CD4-positive, alpha-beta T cell (primary cell): ENCODE measurements at regions not wholly inside any gene's neighbourhood (a gene's known extent, or its start where the extent isn't known, plus 50 kb on each side); places are given as distances from the start of the nearest gene placed in this dataset.

Source experiments
- ATAC-seq: fragments of 200-7000 bp; cut with Tn5 transposase; one replicate; pipeline ENCODE4 v1.10.0; 2022; ENCODE audit warnings: mild to moderate bottlenecking; ENCODE audit not compliant: poor library complexity
- CTCF ChIA-PET: fragments of 350-600 bp; sonication (Branson Sonifier 250); formaldehyde crosslinking; loops from one replicate; lab custom pipeline; 2021; ENCODE audit warnings: antibody characterized with exemption, inconsistent platforms; lab: Charles Lee
- POLR2A ChIA-PET: fragments of 350-600 bp; sonication (Branson Sonifier 250); formaldehyde crosslinking; loops from one replicate; lab custom pipeline; 2021; ENCODE audit warnings: antibody characterized with exemption, inconsistent platforms; lab: Charles Lee
- DNase-seq, 14 experiments: peaks; one replicate each; pipeline ENCODE4 v3.0.0-alpha.2; 2013 to 2020; ENCODE audit warnings: mixed read lengths in 2 of 14
- H3K27ac ChIP-seq, 2 donors: one replicate each; pipeline versions ENCODE4 v1.5.1 to v1.7.0; 2013; ENCODE audit warnings: low read length in 2 of 2, low read depth in 1 of 2, mild to moderate bottlenecking in 1 of 2
- H3K27me3 ChIP-seq, 2 experiments: 1 replicate in 1 of 2; 2 replicates in 1 of 2; pipeline versions ENCODE4 v1.6.1 to v1.7.0; 2013; ENCODE audit warnings: low read length in 2 of 2, control low read depth in 1 of 2, mild to moderate bottlenecking in 1 of 2, moderate library complexity in 1 of 2; ENCODE audit not compliant: insufficient read depth in 2 of 2, control insufficient read depth in 1 of 2
- H3K36me3 ChIP-seq: one replicate; pipeline ENCODE4 v1.6.1; 2013; ENCODE audit warnings: low read length, control low read depth; ENCODE audit not compliant: insufficient read depth
- H3K4me1 ChIP-seq: one replicate; pipeline ENCODE4 v1.6.1; 2013; ENCODE audit warnings: low read length, control low read depth; ENCODE audit not compliant: insufficient read depth
- H3K4me3 ChIP-seq: one replicate; pipeline ENCODE4 v1.5.1; 2013; ENCODE audit warnings: mild to moderate bottlenecking, low read length, moderate library complexity
- H3K9me3 ChIP-seq, 2 experiments: 1 replicate in 1 of 2; 2 replicates in 1 of 2; pipeline versions ENCODE4 v1.6.1 to v1.7.0; 2013; ENCODE audit warnings: low read length in 2 of 2, mild to moderate bottlenecking in 2 of 2, control low read depth in 1 of 2, moderate library complexity in 1 of 2; ENCODE audit not compliant: control insufficient read depth in 1 of 2, insufficient read depth in 1 of 2
- H3K27ac Mint-ChIP-seq: one replicate; pipeline ENCODE4 v1.8.0; 2020; ENCODE audit warnings: mixed read lengths
- H3K27me3 Mint-ChIP-seq: one replicate; pipeline ENCODE4 v1.8.0; 2021; ENCODE audit warnings: mixed read lengths
- H3K36me3 Mint-ChIP-seq: one replicate; pipeline ENCODE4 v1.8.0; 2021; ENCODE audit warnings: low read depth, mixed read lengths
- H3K4me1 Mint-ChIP-seq: one replicate; pipeline ENCODE4 v1.8.0; 2021; ENCODE audit warnings: low read depth, mixed read lengths
- H3K4me3 Mint-ChIP-seq: one replicate; pipeline ENCODE4 v1.8.0; 2020; ENCODE audit warnings: mild to moderate bottlenecking, mixed read lengths
- H3K9me3 Mint-ChIP-seq: one replicate; pipeline ENCODE4 v1.8.0; 2020; ENCODE audit warnings: mixed read lengths
- CTCF ChIP-seq: fragments of 200-600 bp; IDR thresholded peaks from one replicate; pipeline ENCODE4 v1.8.0; 2022; ENCODE audit warnings: antibody characterized with exemption, mild to moderate bottlenecking
- intact Hi-C, 2 experiments: fragments of 100-400 bp; cut with DNase I in 1 of 2; cut with micrococcal nuclease in 1 of 2; formaldehyde crosslinking; loops; one replicate each; pipeline versions ENCODE4 v1.15.1 to v1.9.0; 2023 to 2025; cut with DNase I, micrococcal nuclease

DNA sequence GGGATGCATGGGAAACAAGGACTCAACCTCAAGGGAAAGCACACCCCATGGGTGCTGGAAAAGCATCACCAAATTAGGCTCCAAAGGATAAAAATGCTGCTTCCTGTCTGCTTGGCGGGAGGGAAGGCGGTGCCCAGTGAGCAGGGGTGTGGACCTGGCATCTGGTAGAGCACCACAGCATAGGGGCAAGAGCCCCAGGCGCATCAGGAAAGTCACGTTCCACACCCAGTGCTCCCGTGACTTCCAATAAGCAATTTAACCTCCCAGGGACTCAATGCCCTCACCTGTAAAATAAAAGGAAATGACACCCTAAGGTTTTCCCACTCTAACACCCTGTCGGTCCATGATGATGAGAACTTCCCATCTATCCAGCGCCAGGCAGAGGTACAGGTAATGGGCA is 206.0 kb downstream of the SETD4 start:
- Mint-ChIP-seq H3K9me3 (no peaks in the 10 kb centered on the region), H3K4me1 (no peaks in the 10 kb centered on the region), H3K4me3 (no peak overlapping the region), H3K36me3 (no peaks in the 10 kb centered on the region), H3K27me3 (peaks cover 29% of the 10 kb centered on the region), H3K27ac (no peak overlapping the region)
- Histone ChIP-seq H3K4me3 (no peak overlapping the region), H3K4me1 (no peaks in the 10 kb centered on the region), H3K27ac (no peak overlapping the region), H3K27me3 (peaks cover 3 to 4% of the 10 kb centered on the region in 2 experiments), H3K36me3 (no peaks in the 10 kb centered on the region), H3K9me3 (no peaks in the 10 kb centered on the region)
- no peak for ATAC-seq
- DNase-seq = no peak
- intact Hi-C loops = no loop called here
- CTCF ChIA-PET = no interaction called here
- TF ChIP-seq CTCF = no peak
- POLR2A ChIA-PET = no interaction called here

DNA sequence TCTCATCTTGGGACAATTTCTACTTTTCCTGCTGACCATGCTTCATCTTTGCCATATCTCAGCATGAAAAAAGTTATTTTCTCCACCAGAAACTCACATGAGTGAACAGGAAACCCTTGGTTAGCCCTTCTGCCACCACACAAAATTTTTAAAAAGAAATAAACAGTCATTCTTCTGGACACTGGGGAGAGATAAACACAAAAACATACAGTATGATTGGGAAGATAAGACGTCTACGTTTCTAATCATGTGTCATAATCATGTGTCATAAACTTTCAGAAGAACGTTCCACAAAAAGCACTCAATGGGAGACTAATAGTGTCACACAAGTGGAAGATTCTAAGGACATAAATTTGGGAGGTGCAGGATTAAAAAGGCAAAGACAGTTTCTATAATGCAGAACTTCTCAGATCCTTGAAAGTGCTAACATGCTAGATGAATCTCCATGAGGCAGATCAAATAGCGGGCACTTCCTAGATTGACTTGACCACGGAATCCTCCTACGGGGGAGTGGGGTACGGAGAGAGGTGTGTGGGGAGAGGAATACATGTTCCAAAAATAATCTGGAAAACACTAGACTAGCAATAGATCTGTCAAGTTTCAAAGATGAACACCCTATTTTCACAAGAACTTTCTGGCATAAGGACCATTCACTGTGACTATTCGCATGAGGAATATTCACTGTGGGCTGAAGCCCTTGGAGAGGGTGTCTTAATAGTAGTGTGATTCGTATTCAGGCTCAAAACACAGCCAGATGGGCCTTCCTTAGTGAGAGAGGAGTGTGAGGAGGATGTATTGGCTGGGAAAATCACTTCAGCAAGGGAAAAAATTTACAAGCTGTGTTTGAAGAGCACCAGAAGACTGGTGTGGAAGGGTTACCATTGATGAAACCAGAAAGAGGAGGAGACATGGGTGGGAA is 206.7 kb downstream of the SETD4 start:
- peaks cover 29% of the 10 kb centered on the region for H3K27me3 Mint-ChIP-seq
- POLR2A ChIA-PET = no interaction called here

DNA sequence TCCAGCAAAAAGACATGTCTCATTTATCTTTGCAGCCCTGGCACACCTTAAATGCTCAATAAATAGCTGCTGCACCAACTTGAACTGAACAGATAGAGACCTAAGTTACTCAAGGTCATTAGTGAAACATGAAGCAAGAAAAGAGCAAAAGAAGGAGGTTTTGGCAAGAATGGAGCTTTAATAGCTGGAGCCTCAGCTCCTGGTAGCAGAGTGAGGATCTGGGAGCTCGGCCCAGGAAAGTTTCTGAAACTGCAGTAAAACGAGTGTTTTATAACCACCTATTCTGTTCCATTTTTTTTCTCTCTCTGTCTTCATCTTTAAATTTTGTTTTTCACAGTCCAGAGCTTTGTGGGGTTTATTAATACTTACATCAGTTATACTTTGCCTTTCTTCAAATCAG is 207.5 kb downstream of the SETD4 start:
- no peak for TF ChIP-seq CTCF
- Mint-ChIP-seq H3K36me3 (no peaks in the 10 kb centered on the region), H3K9me3 (no peaks in the 10 kb centered on the region), H3K4me3 (no peak overlapping the region), H3K27ac (no peak overlapping the region), H3K4me1 (no peaks in the 10 kb centered on the region), H3K27me3 (peaks cover 29% of the 10 kb centered on the region)
- CTCF ChIA-PET = no interaction called here
- Histone ChIP-seq H3K27me3 (peaks cover 3 to 4% of the 10 kb centered on the region in 2 experiments), H3K9me3 (no peaks in the 10 kb centered on the region), H3K4me1 (no peaks in the 10 kb centered on the region), H3K4me3 (no peak overlapping the region), H3K27ac (no peak overlapping the region), H3K36me3 (no peaks in the 10 kb centered on the region)
- intact Hi-C loops = no loop called here
- POLR2A ChIA-PET = no interaction called here
- DNase-seq (no peak), ATAC-seq (no peak)

More for the DNA sequence above, 206.7 kb downstream of the SETD4 start:
- Histone ChIP-seq H3K4me3 (no peak overlapping the region), H3K4me1 (no peaks in the 10 kb centered on the region), H3K9me3 (no peaks in the 10 kb centered on the region), H3K27ac (no peak overlapping the region), H3K27me3 (peaks cover 3 to 4% of the 10 kb centered on the region in 2 experiments), H3K36me3 (no peaks in the 10 kb centered on the region)
- H3K36me3 Mint-ChIP-seq = no peaks in the 10 kb centered on the region
- H3K4me1 Mint-ChIP-seq = no peaks in the 10 kb centered on the region
- DNase-seq (no peak), ATAC-seq (no peak)
- H3K4me3 Mint-ChIP-seq = no peak overlapping the region
- H3K27ac Mint-ChIP-seq = no peak overlapping the region
- intact Hi-C loops = no loop called here
- CTCF ChIA-PET = no interaction called here
- no peaks in the 10 kb centered on the region for H3K9me3 Mint-ChIP-seq
- TF ChIP-seq CTCF = no peak
